H9 (cell line): ENCODE measurements at regions not wholly inside any gene's neighbourhood (a gene's known extent, or its start where the extent isn't known, plus 50 kb on each side); places are given as distances from the start of the nearest gene placed in this dataset.
A peak's percentile ranks its signal among the peaks of the same experiment; 100 is the strongest.

Source experiments
- DNase-seq: peaks from one replicate; pipeline ENCODE4 v3.0.0-alpha.2; 2017
- H2AFZ ChIP-seq: one replicate; pipeline ENCODE4 v1.6.1; 2013; ENCODE audit warnings: mild to moderate bottlenecking, low read length, control low read depth, moderate library complexity
- H2AK5ac ChIP-seq: 2 replicates; pipeline ENCODE4 v1.6.1; 2013; ENCODE audit warnings: low read length, control low read depth, mixed read lengths; ENCODE audit not compliant: insufficient read length
- H2BK120ac ChIP-seq: one replicate; pipeline ENCODE4 v1.6.1; 2013; ENCODE audit warnings: low read depth, mild to moderate bottlenecking, low read length, control low read depth, inconsistent platforms; ENCODE audit not compliant: poor library complexity, severe bottlenecking
- H2BK12ac ChIP-seq: 2 replicates; pipeline ENCODE4 v1.6.1; 2013; ENCODE audit warnings: low read length, control low read depth, mixed read lengths, low read depth; ENCODE audit not compliant: insufficient read length
- H2BK15ac ChIP-seq: 2 replicates; pipeline ENCODE4 v1.6.1; 2013; ENCODE audit warnings: low read depth, low read length, control low read depth
- H2BK20ac ChIP-seq: one replicate; pipeline ENCODE4 v1.6.1; 2013; ENCODE audit warnings: low read depth, mild to moderate bottlenecking, low read length, control low read depth, inconsistent platforms; ENCODE audit not compliant: poor library complexity, severe bottlenecking
- H2BK5ac ChIP-seq: 2 replicates; pipeline ENCODE4 v1.6.1; 2013; ENCODE audit warnings: low read length, control low read depth, mixed read lengths; ENCODE audit not compliant: insufficient read length
- H3K14ac ChIP-seq: 2 replicates; pipeline ENCODE4 v1.6.1; 2013; ENCODE audit warnings: low read length, control low read depth; ENCODE audit not compliant: insufficient read depth
- H3K18ac ChIP-seq: 2 replicates; pipeline ENCODE4 v1.6.1; 2013; ENCODE audit warnings: low read depth, mild to moderate bottlenecking, mixed read lengths, low read length, control low read depth; ENCODE audit not compliant: insufficient read length
- H3K23ac ChIP-seq: 2 replicates; pipeline ENCODE4 v1.6.1; 2013; ENCODE audit warnings: low read length, control low read depth, mixed read lengths, low read depth; ENCODE audit not compliant: insufficient read length
- H3K23me2 ChIP-seq: 2 replicates; pipeline ENCODE4 v1.6.1; 2013; ENCODE audit warnings: low read depth, mild to moderate bottlenecking, mixed read lengths, low read length, control low read depth; ENCODE audit not compliant: insufficient read length, poor library complexity, severe bottlenecking
- H3K27ac ChIP-seq: 2 replicates; pipeline ENCODE4 v1.5.1; 2013; ENCODE audit warnings: low read length, control low read depth, mixed read lengths, low read depth; ENCODE audit not compliant: insufficient read length
- H3K27me3 ChIP-seq: 2 replicates; pipeline ENCODE4 v1.6.1; 2013; ENCODE audit warnings: low read length, control low read depth, inconsistent platforms; ENCODE audit not compliant: insufficient read depth
- H3K4ac ChIP-seq: 2 replicates; pipeline ENCODE4 v1.6.1; 2013; ENCODE audit warnings: low read depth, mild to moderate bottlenecking, control low read depth, inconsistent platforms, low read length, moderate library complexity
- H3K4me1 ChIP-seq: 2 replicates; pipeline ENCODE4 v1.6.1; 2013; ENCODE audit warnings: low read length, control low read depth, inconsistent platforms; ENCODE audit not compliant: insufficient read depth
- H3K4me2 ChIP-seq: 2 replicates; pipeline ENCODE4 v1.6.1; 2013; ENCODE audit warnings: low read length, control low read depth, mixed read lengths; ENCODE audit not compliant: insufficient read length, insufficient read depth
- H3K56ac ChIP-seq: 2 replicates; pipeline ENCODE4 v1.6.1; 2013; ENCODE audit warnings: low read depth, mild to moderate bottlenecking, mixed read lengths, low read length, control low read depth; ENCODE audit not compliant: insufficient read length
- H3K79me1 ChIP-seq: 2 replicates; pipeline ENCODE4 v1.6.1; 2013; ENCODE audit warnings: low read depth, mild to moderate bottlenecking, moderate library complexity, low read length, control low read depth, inconsistent platforms; ENCODE audit not compliant: insufficient read depth, poor library complexity, severe bottlenecking
- H3K79me2 ChIP-seq: 2 replicates; pipeline ENCODE4 v1.6.1; 2013; ENCODE audit warnings: low read length, control low read depth, inconsistent platforms; ENCODE audit not compliant: insufficient read depth
- H3K9ac ChIP-seq: 2 replicates; pipeline ENCODE4 v1.6.1; 2013; ENCODE audit warnings: low read length, control low read depth, mixed read lengths; ENCODE audit not compliant: insufficient read length; ENCODE audit errors: extremely low read depth
- H3K9me3 ChIP-seq: one replicate; pipeline ENCODE4 v1.6.1; 2013; ENCODE audit warnings: low read depth, low read length, inconsistent platforms; ENCODE audit not compliant: control insufficient read depth
- H3T11ph ChIP-seq: one replicate; pipeline ENCODE4 v1.6.1; 2013; ENCODE audit warnings: mild to moderate bottlenecking, low read length, control low read depth, inconsistent platforms
- H4K20me1 ChIP-seq: one replicate; pipeline ENCODE4 v1.6.1; 2013; ENCODE audit not compliant: control insufficient read depth, insufficient read length, insufficient read depth
- H4K5ac ChIP-seq: 2 replicates; pipeline ENCODE4 v1.6.1; 2013; ENCODE audit warnings: low read depth, mild to moderate bottlenecking, mixed read lengths, low read length, control low read depth; ENCODE audit not compliant: insufficient read length
- H4K8ac ChIP-seq: replicated peaks from 2 replicates; pipeline ENCODE4 v1.6.1; 2013; ENCODE audit warnings: low read length, control low read depth, mixed read lengths, low read depth; ENCODE audit not compliant: insufficient read length
- H4K91ac ChIP-seq: 2 replicates; pipeline ENCODE4 v1.6.1; 2013; ENCODE audit warnings: low read depth, mild to moderate bottlenecking, moderate library complexity, mixed read lengths, low read length, control low read depth; ENCODE audit not compliant: insufficient read length
- H3K27ac Mint-ChIP-seq, 3 experiments: 2 replicates in 2 of 3; 3 replicates in 1 of 3; pipeline ENCODE4 v1.8.0; 2020 to 2021; ENCODE audit warnings: mixed read lengths in 3 of 3, mild to moderate bottlenecking in 1 of 3, moderate library complexity in 1 of 3
- H3K27me3 Mint-ChIP-seq: 2 replicates; pipeline ENCODE4 v1.8.0; 2021; ENCODE audit warnings: low read depth, mild to moderate bottlenecking, moderate library complexity, mixed read lengths
- H3K36me3 Mint-ChIP-seq, 3 experiments: 2 replicates in 2 of 3; 3 replicates in 1 of 3; pipeline ENCODE4 v1.8.0; 2020 to 2021; ENCODE audit warnings: low read depth in 3 of 3, mixed read lengths in 3 of 3; ENCODE audit not compliant: insufficient read depth in 1 of 3
- H3K4me1 Mint-ChIP-seq, 2 experiments: 2 replicates each; pipeline ENCODE4 v1.8.0; 2020; ENCODE audit warnings: mixed read lengths in 2 of 2
- H3K4me3 Mint-ChIP-seq, 2 experiments: 2 replicates in 1 of 2; 3 replicates in 1 of 2; pipeline ENCODE4 v1.8.0; 2020 to 2021; ENCODE audit warnings: mild to moderate bottlenecking in 2 of 2, mixed read lengths in 2 of 2, moderate library complexity in 1 of 2
- H3K9me3 Mint-ChIP-seq, 2 experiments: 2 replicates in 1 of 2; 3 replicates in 1 of 2; pipeline ENCODE4 v1.8.0; 2020; ENCODE audit warnings: mild to moderate bottlenecking in 2 of 2, mixed read lengths in 2 of 2, moderate library complexity in 1 of 2
- WGBS: extraction: QIAGEN DNeasy Blood & Tissue Kit; methylation state at CpG from one replicate; pipeline ENCODE4 v1.1.7; 2013; ENCODE audit warnings: missing lambda C conversion rate, low lambda C conversion rate, mixed read lengths; ENCODE audit not compliant: insufficient read length; ENCODE audit errors: extremely low coverage; 5-methylcytosine and 5-hydroxymethylcytosine counted together
- TF ChIP-seq, protein P1 (sequence below): fragments of 200-600 bp; sonication (generic); conservative IDR thresholded peaks from 3 replicates; pipeline ENCODE4 v1.8.0; 2021; ENCODE audit warnings: antibody characterized with exemption, mild to moderate bottlenecking

GRCh38 chr9:7570107-7570720 lies 229.4 kb downstream of the DMAC1 start:
- no peak overlapping the region for H3K18ac ChIP-seq
- H3K4ac ChIP-seq, result no peak overlapping the region
- H3K14ac ChIP-seq, result no peak overlapping the region
- no peak overlapping the region for H2AK5ac ChIP-seq
- Mint-ChIP-seq H3K4me3 (no peak overlapping the region), H3K9me3 (peaks cover 2% of the 10 kb centered on the region in 2 experiments; a peak in 2 of 5 replicates), H3K27ac (no peak overlapping the region), H3K4me1 (peaks cover 3 to 5% of the 10 kb centered on the region in 2 experiments), H3K36me3 (no peaks in the 10 kb centered on the region; a peak in 1 of 7 replicates), H3K27me3 (no peaks in the 10 kb centered on the region; the same call in 1 of the 2 replicates)
- H2BK12ac ChIP-seq, result no peak overlapping the region
- no peaks in the 10 kb centered on the region for H3K79me1 ChIP-seq
- H4K91ac ChIP-seq, result no peak overlapping the region
- WGBS, result no CpG with 5 or more reads among the region's 1 CpG
- H3K23ac ChIP-seq, result no peak overlapping the region
- H3K9me3 ChIP-seq, result no peaks in the 10 kb centered on the region
- no peak overlapping the region for H4K5ac ChIP-seq
- no peak overlapping the region for H3K4me2 ChIP-seq
- no peaks in the 10 kb centered on the region for H3K79me2 ChIP-seq
- H4K20me1 ChIP-seq, result no peaks in the 10 kb centered on the region
- no peak overlapping the region for H2BK20ac ChIP-seq
- H3K23me2 ChIP-seq, result no peaks in the 10 kb centered on the region
- H3T11ph ChIP-seq, result no peak overlapping the region
- H4K8ac ChIP-seq, result no peak overlapping the region
- H3K56ac ChIP-seq, result no peak overlapping the region
- H3K27me3 ChIP-seq, result no peaks in the 10 kb centered on the region
- no peak overlapping the region for H2AFZ ChIP-seq
- H3K27ac ChIP-seq, result no peak overlapping the region
- H3K9ac ChIP-seq, result no peak overlapping the region
- TF ChIP-seq, protein P1, sequence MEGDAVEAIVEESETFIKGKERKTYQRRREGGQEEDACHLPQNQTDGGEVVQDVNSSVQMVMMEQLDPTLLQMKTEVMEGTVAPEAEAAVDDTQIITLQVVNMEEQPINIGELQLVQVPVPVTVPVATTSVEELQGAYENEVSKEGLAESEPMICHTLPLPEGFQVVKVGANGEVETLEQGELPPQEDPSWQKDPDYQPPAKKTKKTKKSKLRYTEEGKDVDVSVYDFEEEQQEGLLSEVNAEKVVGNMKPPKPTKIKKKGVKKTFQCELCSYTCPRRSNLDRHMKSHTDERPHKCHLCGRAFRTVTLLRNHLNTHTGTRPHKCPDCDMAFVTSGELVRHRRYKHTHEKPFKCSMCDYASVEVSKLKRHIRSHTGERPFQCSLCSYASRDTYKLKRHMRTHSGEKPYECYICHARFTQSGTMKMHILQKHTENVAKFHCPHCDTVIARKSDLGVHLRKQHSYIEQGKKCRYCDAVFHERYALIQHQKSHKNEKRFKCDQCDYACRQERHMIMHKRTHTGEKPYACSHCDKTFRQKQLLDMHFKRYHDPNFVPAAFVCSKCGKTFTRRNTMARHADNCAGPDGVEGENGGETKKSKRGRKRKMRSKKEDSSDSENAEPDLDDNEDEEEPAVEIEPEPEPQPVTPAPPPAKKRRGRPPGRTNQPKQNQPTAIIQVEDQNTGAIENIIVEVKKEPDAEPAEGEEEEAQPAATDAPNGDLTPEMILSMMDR, result peak; percentile 90
- no peak overlapping the region for H2BK15ac ChIP-seq
- no peak overlapping the region for H2BK5ac ChIP-seq
- H3K4me1 ChIP-seq, result no peaks in the 10 kb centered on the region; the same call in 1 of the 2 replicates
- H2BK120ac ChIP-seq, result no peak overlapping the region
- DNase-seq, result peak; percentile 65
